HFF-Myc (cell line): ENCODE measurements at regions not wholly inside any gene's neighbourhood (a gene's known extent, or its start where the extent isn't known, plus 50 kb on each side); places are given as distances from the start of the nearest gene placed in this dataset.
A peak's percentile ranks its signal among the peaks of the same experiment; 100 is the strongest.

Experiments used
- DNase-seq: peaks from one replicate; pipeline ENCODE4 v3.0.0-alpha.2; 2011; ENCODE audit warnings: low read depth; ENCODE audit errors: extremely low read depth
- H3K4me3 ChIP-seq: replicated peaks from 2 replicates; pipeline ENCODE4 v1.5.1; 2011; ENCODE audit warnings: low read depth, mild to moderate bottlenecking, control low read depth, low read length
- TF ChIP-seq, protein P1 (sequence below): IDR thresholded peaks from 2 replicates; pipeline ENCODE4 v1.5.1; 2012; ENCODE audit warnings: mild to moderate bottlenecking, low read depth, low read length, control low read depth; ENCODE audit errors: missing control alignments

DNA sequence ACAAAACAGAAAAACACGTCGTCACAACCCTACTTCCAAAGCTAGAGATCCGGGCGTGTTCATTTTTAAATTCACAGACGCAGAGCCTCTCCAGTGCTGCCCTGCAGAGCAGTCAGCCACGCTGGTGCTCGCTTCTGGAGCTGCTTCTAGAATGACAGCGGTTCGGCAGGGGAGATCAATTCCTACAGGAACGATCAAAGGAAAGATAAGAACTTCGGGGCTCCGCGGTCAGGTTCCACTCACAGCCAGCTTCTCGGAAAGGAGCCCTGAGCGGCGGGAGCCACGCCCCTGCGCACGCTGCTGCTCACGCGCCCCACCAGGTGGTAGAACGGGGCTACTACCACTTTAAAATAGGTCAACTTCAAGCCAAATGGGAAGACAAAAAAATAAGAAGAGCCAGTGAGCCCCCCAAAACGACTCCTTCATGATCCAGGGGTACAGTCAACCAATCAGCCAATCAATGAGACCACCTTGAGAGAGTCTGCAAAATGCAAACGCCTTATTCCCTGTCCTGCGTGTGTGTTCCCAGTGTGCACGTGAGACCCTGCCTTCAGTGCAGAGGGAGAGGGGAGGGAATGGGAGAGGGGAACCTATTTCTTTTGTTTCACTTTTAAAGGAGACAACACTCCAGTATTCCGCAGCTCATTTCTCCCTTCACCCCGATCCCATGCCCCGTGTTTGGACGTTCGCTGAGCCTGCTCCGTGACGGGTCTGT lies 209.7 kb downstream of the RBFOX3 start:
- H3K4me3 ChIP-seq: no peak overlapping the region
- TF ChIP-seq, protein P1, sequence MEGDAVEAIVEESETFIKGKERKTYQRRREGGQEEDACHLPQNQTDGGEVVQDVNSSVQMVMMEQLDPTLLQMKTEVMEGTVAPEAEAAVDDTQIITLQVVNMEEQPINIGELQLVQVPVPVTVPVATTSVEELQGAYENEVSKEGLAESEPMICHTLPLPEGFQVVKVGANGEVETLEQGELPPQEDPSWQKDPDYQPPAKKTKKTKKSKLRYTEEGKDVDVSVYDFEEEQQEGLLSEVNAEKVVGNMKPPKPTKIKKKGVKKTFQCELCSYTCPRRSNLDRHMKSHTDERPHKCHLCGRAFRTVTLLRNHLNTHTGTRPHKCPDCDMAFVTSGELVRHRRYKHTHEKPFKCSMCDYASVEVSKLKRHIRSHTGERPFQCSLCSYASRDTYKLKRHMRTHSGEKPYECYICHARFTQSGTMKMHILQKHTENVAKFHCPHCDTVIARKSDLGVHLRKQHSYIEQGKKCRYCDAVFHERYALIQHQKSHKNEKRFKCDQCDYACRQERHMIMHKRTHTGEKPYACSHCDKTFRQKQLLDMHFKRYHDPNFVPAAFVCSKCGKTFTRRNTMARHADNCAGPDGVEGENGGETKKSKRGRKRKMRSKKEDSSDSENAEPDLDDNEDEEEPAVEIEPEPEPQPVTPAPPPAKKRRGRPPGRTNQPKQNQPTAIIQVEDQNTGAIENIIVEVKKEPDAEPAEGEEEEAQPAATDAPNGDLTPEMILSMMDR: peak; percentile 95
- DNase-seq: peak; percentile 10

DNA sequence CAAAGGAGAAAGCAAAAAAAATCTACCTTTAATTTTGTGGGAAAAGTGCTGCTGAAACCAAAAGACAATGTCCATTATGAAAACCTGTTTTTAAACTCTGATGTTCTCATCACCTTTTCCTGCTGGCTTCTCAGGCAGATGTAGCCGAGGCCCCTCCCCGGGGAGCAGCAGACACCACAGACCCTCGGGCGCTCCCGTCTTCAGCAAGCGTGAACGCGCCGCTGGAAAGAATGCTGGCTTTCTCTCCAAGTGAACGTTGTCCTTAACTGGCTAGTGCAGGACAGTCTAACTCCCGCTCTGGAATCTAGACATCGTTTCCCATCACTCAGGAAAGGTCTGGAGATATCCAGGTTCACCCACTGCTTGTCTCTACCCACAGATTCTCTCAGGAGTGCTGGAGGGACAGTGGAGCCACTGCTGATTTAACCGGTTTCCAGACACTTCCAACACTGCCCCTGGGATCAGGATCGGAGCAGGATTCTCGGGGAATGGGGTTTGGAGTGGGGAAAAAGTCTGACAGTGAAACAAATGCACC lies 211.2 kb downstream of the RBFOX3 start:
- no peak overlapping the region for H3K4me3 ChIP-seq
- DNase-seq: no peak
- TF ChIP-seq, protein P1: no peak

DNA sequence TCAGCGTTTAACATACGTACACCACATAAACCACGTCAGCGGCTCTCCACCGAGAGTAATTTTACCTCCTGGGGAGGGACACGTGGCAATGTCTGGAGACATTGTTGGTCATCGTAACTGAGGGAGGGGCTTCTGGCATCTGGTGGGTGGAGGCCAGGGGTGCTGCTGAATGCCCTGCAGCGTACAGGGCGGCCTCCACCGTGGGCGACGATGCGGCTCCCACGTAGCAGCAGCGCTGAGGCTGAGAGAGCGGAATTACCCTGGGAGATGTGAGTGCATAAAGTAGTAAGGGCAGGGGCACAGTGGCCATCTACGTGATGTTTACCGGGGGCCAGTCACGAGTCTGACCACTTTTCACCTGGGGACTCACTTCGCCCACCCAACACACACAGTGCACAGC lies 212.4 kb downstream of the RBFOX3 start:
- TF ChIP-seq, protein P1: no peak
- DNase-seq: no peak
- no peak overlapping the region for H3K4me3 ChIP-seq

DNA sequence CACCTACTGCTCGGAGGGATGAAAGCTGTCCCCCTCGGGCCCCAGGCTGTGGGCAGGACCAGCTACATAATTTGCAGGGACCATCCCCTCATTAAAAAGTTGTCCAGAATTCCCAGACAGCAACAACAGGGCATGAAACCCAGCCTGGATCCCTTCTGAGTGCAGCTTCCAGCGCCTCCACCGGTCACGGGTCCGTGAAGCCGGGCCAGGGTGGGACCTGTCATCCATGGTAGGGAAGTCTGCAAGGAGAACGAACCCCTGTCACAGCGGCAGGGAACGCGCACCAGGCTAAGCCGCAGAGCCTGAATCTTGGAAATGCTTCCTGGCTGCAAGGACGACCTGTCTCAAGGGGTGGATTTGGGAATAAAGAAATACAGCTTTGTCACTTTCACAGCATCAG lies 214.2 kb downstream of the RBFOX3 start:
- no peak overlapping the region for H3K4me3 ChIP-seq
- no peak for DNase-seq
- TF ChIP-seq, protein P1: no peak

DNA sequence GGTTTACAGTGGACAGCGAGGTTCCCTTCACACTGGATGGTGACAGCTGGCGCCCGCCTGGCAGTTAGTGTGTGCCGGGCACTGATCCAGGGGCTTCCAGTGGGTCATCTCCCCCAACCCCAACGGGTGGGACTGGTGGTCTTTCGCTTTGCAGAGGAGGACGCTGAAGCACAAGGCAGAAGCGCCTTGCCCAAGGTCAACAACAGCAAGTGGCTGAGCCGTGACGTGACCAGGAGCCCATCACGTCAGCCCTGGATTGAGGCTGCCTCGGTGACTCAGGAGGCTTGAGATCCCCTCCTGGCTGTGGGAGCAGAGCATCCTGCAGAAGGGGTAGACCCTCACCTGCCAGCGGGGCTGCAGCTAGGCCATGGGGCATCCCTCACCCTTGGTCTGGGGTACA lies 215.3 kb downstream of the RBFOX3 start:
- DNase-seq: no peak
- H3K4me3 ChIP-seq: no peak overlapping the region
- TF ChIP-seq, protein P1: no peak

DNA sequence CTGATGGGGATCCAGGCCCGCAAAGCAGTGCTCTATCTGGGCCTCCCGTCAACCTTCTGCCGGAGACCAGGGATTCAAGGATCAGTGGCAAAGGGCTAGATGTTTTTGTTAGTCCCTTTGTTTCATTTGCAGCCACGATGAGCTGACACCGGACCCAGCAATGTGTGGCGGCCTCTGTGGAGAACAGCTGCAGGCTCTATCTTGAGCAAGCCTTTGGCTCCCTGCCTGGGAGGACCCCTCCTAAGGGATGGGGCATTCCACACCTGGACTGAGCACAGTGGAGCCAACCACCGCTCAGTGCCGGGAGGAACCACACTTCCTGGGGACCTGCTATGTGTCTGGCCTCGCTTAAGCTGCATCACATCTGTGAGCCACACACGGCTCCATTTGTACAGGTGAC lies 215.8 kb downstream of the RBFOX3 start:
- no peak for DNase-seq
- no peak overlapping the region for H3K4me3 ChIP-seq
- TF ChIP-seq, protein P1: no peak
